ENCODE measurements at regions not wholly inside any gene's neighbourhood (a gene's known extent, or its start where the extent isn't known, plus 50 kb on each side); places are given as distances from the start of the nearest gene placed in this dataset.

- TF ChIP-seq NANOG (IDR thresholded peaks at IDR 0.05; ENCODE audit: insufficient read depth, low read depth, low read length, poor library complexity, severe bottlenecking): no peak
These were observed 311.9 kb downstream of the DAD1 start (continued) for GRCh38 chr14:22276913-22277816.
